ENCODE measurements at regions not wholly inside any gene's neighbourhood (a gene's known extent, or its start where the extent isn't known, plus 50 kb on each side); places are given as distances from the start of the nearest gene placed in this dataset.
A peak's percentile ranks its signal among the peaks of the same experiment; 100 is the strongest.

- no peak for DNase-seq (ENCODE audit: low read depth, low spot score)
Measured at GRCh38 chr18:56224669-56225561, 413.5 kb downstream of the TXNL1 start.

- no peak for DNase-seq (ENCODE audit: low read depth, low spot score)
Measured at GRCh38 chr18:56221195-56222065, 417.0 kb downstream of the TXNL1 start.

GRCh38 chr18:56217406-56217805 lies 421.0 kb downstream of the TXNL1 start:
- DNase-seq (ENCODE audit: low read depth, low spot score) = no peak

- DNase-seq (ENCODE audit: low read depth, low spot score) = no peak
Measured at GRCh38 chr18:56214706-56215105, 423.7 kb downstream of the TXNL1 start.

GRCh38 chr18:56210520-56210919 lies 427.9 kb downstream of the TXNL1 start:
- DNase-seq (ENCODE audit: low read depth, low spot score) = no peak

- no peak for DNase-seq (ENCODE audit: low read depth, low spot score)
Measured at GRCh38 chr18:56207989-56208388, 430.4 kb downstream of the TXNL1 start.

- no peak for DNase-seq (ENCODE audit: low read depth, low spot score)
Measured at GRCh38 chr18:56204052-56204451, 434.3 kb downstream of the TXNL1 start.

GRCh38 chr18:56202678-56203077 lies 435.7 kb downstream of the TXNL1 start:
- DNase-seq (ENCODE audit: low read depth, low spot score) = no peak

GRCh38 chr18:56200381-56200911 lies 437.9 kb downstream of the TXNL1 start:
- no peak for DNase-seq (ENCODE audit: low read depth, low spot score)

- no peak for DNase-seq (ENCODE audit: low read depth, low spot score)
Measured at GRCh38 chr18:56199580-56200330, 438.6 kb downstream of the TXNL1 start.

GRCh38 chr18:56197241-56197859 lies 441.0 kb downstream of the TXNL1 start:
- DNase-seq (ENCODE audit: low read depth, low spot score) = no peak

- DNase-seq (ENCODE audit: low read depth, low spot score) = no peak
Measured at GRCh38 chr18:56196495-56197225, 441.7 kb downstream of the TXNL1 start.

GRCh38 chr18:56191334-56191733 lies 447.1 kb downstream of the TXNL1 start:
- no peak for DNase-seq (ENCODE audit: low read depth, low spot score)

- no peak for DNase-seq (ENCODE audit: low read depth, low spot score)
Measured at GRCh38 chr18:56189615-56190014, 448.8 kb downstream of the TXNL1 start.

GRCh38 chr18:56188529-56189275 lies 449.7 kb downstream of the TXNL1 start:
- DNase-seq (ENCODE audit: low read depth, low spot score) = peak; percentile 28

- no peak for DNase-seq (ENCODE audit: low read depth, low spot score)
Measured at GRCh38 chr18:56186319-56186718, 452.1 kb downstream of the TXNL1 start.

- DNase-seq (ENCODE audit: low read depth, low spot score) = no peak
Measured at GRCh38 chr18:56185126-56185525, 453.3 kb downstream of the TXNL1 start.

- no peak for DNase-seq (ENCODE audit: low read depth, low spot score)
Measured at GRCh38 chr18:56176751-56177150, 461.6 kb downstream of the TXNL1 start.

GRCh38 chr18:56175330-56176001 lies 462.9 kb downstream of the TXNL1 start:
- no peak for DNase-seq (ENCODE audit: low read depth, low spot score)

Measured in ELF-1 (cell line).